Gastrocnemius medialis (tissue), 4 donors: ENCODE measurements at regions not wholly inside any gene's neighbourhood (a gene's known extent, or its start where the extent isn't known, plus 50 kb on each side); places are given as distances from the start of the nearest gene placed in this dataset.

ENCODE experiments used
- ATAC-seq, 2 donors: fragments of 150-250 bp; one replicate each; pipeline ENCODE4 v1.9.1; 2016
- DNase-seq, 2 donors: peaks; one replicate each; pipeline ENCODE4 v3.0.0-alpha.2; 2019
- H3K27ac ChIP-seq, 4 donors: fragments of 200-600 bp; sonication (generic); 1 replicate in 1 of 4; 2 replicates in 3 of 4; pipeline ENCODE4 v1.5.1; 2016 to 2018; ENCODE audit warnings: mild to moderate bottlenecking in 2 of 4, moderate library complexity in 1 of 4
- H3K27me3 ChIP-seq, 3 donors: fragments of 200-600 bp; sonication (generic) in 2 of 3; 1 replicate in 1 of 3; 2 replicates in 2 of 3; pipeline versions ENCODE4 v1.5.1 to v1.6.0; 2016 to 2019; ENCODE audit warnings: mild to moderate bottlenecking in 1 of 3, moderate library complexity in 1 of 3
- H3K36me3 ChIP-seq, 2 donors: fragments of 200-600 bp; sonication (generic) in 1 of 2; one replicate each; pipeline ENCODE4 v1.5.1; 2017 to 2018
- H3K4me1 ChIP-seq, 2 donors: fragments of 200-600 bp; sonication (generic) in 1 of 2; one replicate each; pipeline ENCODE4 v1.5.1; 2016 to 2017; ENCODE audit warnings: mild to moderate bottlenecking in 2 of 2
- H3K4me3 ChIP-seq, 4 donors: fragments of 200-600 bp; sonication (generic) in 3 of 4; 1 replicate in 1 of 4; 2 replicates in 3 of 4; pipeline ENCODE4 v1.5.1; 2016 to 2019; ENCODE audit warnings: mild to moderate bottlenecking in 2 of 4
- H3K9me3 ChIP-seq, 3 donors: fragments of 200-600 bp; sonication (generic) in 2 of 3; 1 replicate in 1 of 3; 2 replicates in 2 of 3; pipeline ENCODE4 v1.5.1; 2016 to 2019
- CTCF ChIP-seq, 5 experiments: fragments of 450-650 bp in 3 of 5; fragments of 200-600 bp in 2 of 5; sonication (generic) in 2 of 5; IDR thresholded peaks in 4 of 5; conservative IDR thresholded peaks in 1 of 5; 1 replicate in 4 of 5; 2 replicates in 1 of 5; pipeline ENCODE4 v1.5.1; 2016 to 2019; ENCODE audit warnings: antibody characterized with exemption in 5 of 5, mild to moderate bottlenecking in 3 of 5, moderate library complexity in 3 of 5
- POLR2A ChIP-seq, 2 donors: fragments of 450-650 bp; IDR thresholded peaks; one replicate each; pipeline ENCODE4 v1.6.1; 2017; ENCODE audit warnings: antibody characterized with exemption in 2 of 2, mild to moderate bottlenecking in 2 of 2, moderate library complexity in 2 of 2
- in situ Hi-C, 4 donors: fragments of 200-750 bp; cut with MboI; loops; one replicate each; pipeline versions ENCODE4 v1.15.0 to v1.8.0; 2017; ENCODE audit warnings: low sequenced_read_pairs in 4 of 4
- intact Hi-C: fragments of 100-400 bp; cut with DNase I; formaldehyde crosslinking; loops from one replicate; pipeline ENCODE4 v1.15.1; 2023; ENCODE audit warnings: low total_unique reads

GRCh38 chr20:40049854-40050253 lies 639.2 kb downstream of the MAFB start:
- Histone ChIP-seq H3K4me1 (no peaks in the 10 kb centered on the region), H3K36me3 (no peaks in the 10 kb centered on the region), H3K4me3 (no peak overlapping the region), H3K27ac (no peak overlapping the region), H3K27me3 (no peaks in the 10 kb centered on the region), H3K9me3 (no peaks in the 10 kb centered on the region)
- intact Hi-C loops (no loop called here), in situ Hi-C loops (no loop called here)
- DNase-seq (no peak), ATAC-seq (no peak)
- TF ChIP-seq CTCF (IDR thresholded peaks at IDR 0.05 in 4 of 5, conservative IDR thresholded peaks at IDR 0.05 in 1 of 5) = no peak
- TF ChIP-seq POLR2A (IDR thresholded peaks at IDR 0.05) = no peak

- no peaks in the 10 kb centered on the region for H3K36me3 ChIP-seq
- H3K4me3 ChIP-seq = no peak overlapping the region
- H3K27ac ChIP-seq = no peak overlapping the region
- H3K4me1 ChIP-seq = no peaks in the 10 kb centered on the region
- H3K27me3 ChIP-seq = no peaks in the 10 kb centered on the region
- TF ChIP-seq CTCF (IDR thresholded peaks at IDR 0.05 in 4 of 5, conservative IDR thresholded peaks at IDR 0.05 in 1 of 5) = no peak
- no peak for TF ChIP-seq POLR2A (IDR thresholded peaks at IDR 0.05)
- no peak for DNase-seq
- intact Hi-C loops (no loop called here), in situ Hi-C loops (no loop called here)
- H3K9me3 ChIP-seq = no peaks in the 10 kb centered on the region
- no peak for ATAC-seq
These were observed 642.3 kb downstream of the MAFB start for GRCh38 chr20:40046703-40047102.

- intact Hi-C loops = no loop called here
- Histone ChIP-seq H3K4me1 (no peaks in the 10 kb centered on the region), H3K27me3 (no peaks in the 10 kb centered on the region), H3K36me3 (no peaks in the 10 kb centered on the region), H3K4me3 (no peak overlapping the region), H3K9me3 (no peaks in the 10 kb centered on the region), H3K27ac (no peak overlapping the region)
- no peak for ATAC-seq
- in situ Hi-C loops = no loop called here
- no peak for TF ChIP-seq CTCF (IDR thresholded peaks at IDR 0.05 in 4 of 5, conservative IDR thresholded peaks at IDR 0.05 in 1 of 5)
- TF ChIP-seq POLR2A (IDR thresholded peaks at IDR 0.05) = no peak
- DNase-seq = no peak
These were observed 651.5 kb downstream of the MAFB start for GRCh38 chr20:40037511-40037910.

- intact Hi-C loops = no loop called here
These were observed 659.4 kb downstream of the MAFB start for GRCh38 chr20:40029589-40029988.

More at GRCh38 chr20:40029589-40029988, 659.4 kb downstream of the MAFB start:
- DNase-seq (no peak), ATAC-seq (no peak)
- no peaks in the 10 kb centered on the region for H3K4me1 ChIP-seq
- TF ChIP-seq POLR2A (IDR thresholded peaks at IDR 0.05) = no peak
- no peak for TF ChIP-seq CTCF (IDR thresholded peaks at IDR 0.05 in 4 of 5, conservative IDR thresholded peaks at IDR 0.05 in 1 of 5)
- no peaks in the 10 kb centered on the region for H3K9me3 ChIP-seq
- no peak overlapping the region for H3K4me3 ChIP-seq
- in situ Hi-C loops = loop anchor here in 1 of 4 donors (10.0 kb wide), 1 partner anchor 55 kb away; no protein-coding TSS in a partner anchor
- H3K27ac ChIP-seq = no peak overlapping the region
- no peaks in the 10 kb centered on the region for H3K27me3 ChIP-seq
- no peaks in the 10 kb centered on the region for H3K36me3 ChIP-seq
